GM19395 (cell line): ENCODE measurements at regions not wholly inside any gene's neighbourhood (a gene's known extent, or its start where the extent isn't known, plus 50 kb on each side); places are given as distances from the start of the nearest gene placed in this dataset.
"Not testable (repeated sequence)": the region's sequence is repeated elsewhere in the genome, so short reads cannot be mapped to it uniquely, and the experiment has no call there.

Experiments used
- ATAC-seq: cut with Tn5 transposase; IDR thresholded peaks from one replicate; pipeline ENCODE4 v1.9.1; 2021; ENCODE audit warnings: mild to moderate bottlenecking, moderate library complexity; ENCODE audit not compliant: unreplicated experiment

GRCh38 chr4:178015046-178015445 lies 572.8 kb upstream of the AGA start:
- ATAC-seq, result not testable (repeated sequence)

- ATAC-seq, result no peak
Observed at GRCh38 chr4:178026999-178027398, 584.8 kb upstream of the AGA start.

- no peak for ATAC-seq
Observed at GRCh38 chr4:178027796-178028195, 585.6 kb upstream of the AGA start.

GRCh38 chr4:178028481-178028880 lies 586.2 kb upstream of the AGA start:
- no peak for ATAC-seq

- no peak for ATAC-seq
Observed at GRCh38 chr4:178037459-178038214, 595.4 kb upstream of the AGA start.

- no peak for ATAC-seq
Observed at GRCh38 chr4:178056996-178057395, 614.8 kb upstream of the AGA start.

- no peak for ATAC-seq
Observed at GRCh38 chr4:178063568-178063967, 621.3 kb upstream of the AGA start.

- ATAC-seq, result no peak
Observed at GRCh38 chr4:178066338-178066941, 624.2 kb upstream of the AGA start.

- ATAC-seq, result no peak
Observed at GRCh38 chr4:178068136-178068535, 625.9 kb upstream of the AGA start.

GRCh38 chr4:178070163-178070562 lies 627.9 kb upstream of the AGA start:
- ATAC-seq, result no peak

GRCh38 chr4:178080312-178080711 lies 638.1 kb upstream of the AGA start:
- no peak for ATAC-seq

- ATAC-seq, result no peak
Observed at GRCh38 chr4:178081176-178081575, 638.9 kb upstream of the AGA start.

- no peak for ATAC-seq
Observed at GRCh38 chr4:178081896-178082295, 639.7 kb upstream of the AGA start.

GRCh38 chr4:178082906-178083305 lies 640.7 kb upstream of the AGA start:
- ATAC-seq, result no peak

GRCh38 chr4:178083968-178084367 lies 641.7 kb upstream of the AGA start:
- no peak for ATAC-seq

- no peak for ATAC-seq
Observed at GRCh38 chr4:178086320-178086719, 644.1 kb upstream of the AGA start.

GRCh38 chr4:178090640-178091411 lies 648.6 kb upstream of the AGA start:
- ATAC-seq, result no peak

GRCh38 chr4:178102139-178102538 lies 659.9 kb upstream of the AGA start:
- ATAC-seq, result no peak

- no peak for ATAC-seq
Observed at GRCh38 chr4:178105242-178105641, 663.0 kb upstream of the AGA start.

GRCh38 chr4:178136736-178137345 lies 694.6 kb upstream of the AGA start:
- no peak for ATAC-seq

- no peak for ATAC-seq
Observed at GRCh38 chr4:178137732-178138471, 695.7 kb upstream of the AGA start.
